ENCODE measurements at regions not wholly inside any gene's neighbourhood (a gene's known extent, or its start where the extent isn't known, plus 50 kb on each side); places are given as distances from the start of the nearest gene placed in this dataset.

DNA sequence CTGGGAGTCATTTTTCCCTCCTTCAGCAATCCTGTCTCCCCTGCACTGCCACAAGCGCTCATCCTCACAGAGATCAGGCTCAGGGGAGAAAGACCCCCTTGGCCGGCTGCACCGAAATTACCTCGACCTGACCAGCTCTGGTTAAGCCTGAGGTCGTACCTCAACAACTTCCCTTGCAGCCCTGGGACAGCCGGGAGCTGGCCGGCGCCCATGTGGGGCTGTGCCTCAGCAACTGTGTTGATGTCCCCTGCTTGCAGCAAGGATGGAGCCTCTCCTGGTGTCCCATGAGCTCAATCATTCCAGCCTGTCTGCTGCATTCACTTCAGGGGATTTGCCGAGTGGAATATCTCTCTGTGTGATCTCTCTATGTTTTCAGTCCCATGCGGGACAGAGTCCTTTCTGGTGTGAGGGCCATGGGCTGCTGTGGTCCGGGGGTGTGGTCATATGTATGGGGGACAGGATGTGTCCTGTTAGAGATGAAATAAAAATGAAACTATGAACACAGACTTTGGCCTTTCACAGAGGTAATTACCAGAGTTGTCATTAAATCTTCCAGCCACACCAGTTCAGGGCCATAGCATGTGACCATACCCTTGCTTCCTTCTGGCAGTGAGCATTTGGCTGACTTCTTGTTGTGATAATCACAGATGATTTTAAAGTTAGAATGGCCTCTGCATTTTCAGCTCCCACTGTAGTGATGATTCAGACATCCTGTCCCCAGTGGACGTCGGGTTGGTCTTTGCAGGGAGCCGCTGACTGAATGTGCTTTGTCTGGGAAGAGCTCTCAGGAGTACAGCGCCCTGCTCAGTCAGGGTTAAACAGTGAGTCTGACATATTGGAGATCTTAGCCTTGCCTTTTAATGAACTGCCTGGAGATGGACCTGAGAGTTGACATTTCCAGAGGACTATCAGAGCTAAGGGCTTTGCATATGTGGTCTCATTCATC, 405.9 kb downstream of the AACS start:
- no peak for DNase-seq (ENCODE audit: low read depth)
- H3K4me3 ChIP-seq (ENCODE audit: low read length): no peak overlapping the region
- TF ChIP-seq, protein P1, sequence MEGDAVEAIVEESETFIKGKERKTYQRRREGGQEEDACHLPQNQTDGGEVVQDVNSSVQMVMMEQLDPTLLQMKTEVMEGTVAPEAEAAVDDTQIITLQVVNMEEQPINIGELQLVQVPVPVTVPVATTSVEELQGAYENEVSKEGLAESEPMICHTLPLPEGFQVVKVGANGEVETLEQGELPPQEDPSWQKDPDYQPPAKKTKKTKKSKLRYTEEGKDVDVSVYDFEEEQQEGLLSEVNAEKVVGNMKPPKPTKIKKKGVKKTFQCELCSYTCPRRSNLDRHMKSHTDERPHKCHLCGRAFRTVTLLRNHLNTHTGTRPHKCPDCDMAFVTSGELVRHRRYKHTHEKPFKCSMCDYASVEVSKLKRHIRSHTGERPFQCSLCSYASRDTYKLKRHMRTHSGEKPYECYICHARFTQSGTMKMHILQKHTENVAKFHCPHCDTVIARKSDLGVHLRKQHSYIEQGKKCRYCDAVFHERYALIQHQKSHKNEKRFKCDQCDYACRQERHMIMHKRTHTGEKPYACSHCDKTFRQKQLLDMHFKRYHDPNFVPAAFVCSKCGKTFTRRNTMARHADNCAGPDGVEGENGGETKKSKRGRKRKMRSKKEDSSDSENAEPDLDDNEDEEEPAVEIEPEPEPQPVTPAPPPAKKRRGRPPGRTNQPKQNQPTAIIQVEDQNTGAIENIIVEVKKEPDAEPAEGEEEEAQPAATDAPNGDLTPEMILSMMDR (conservative IDR thresholded peaks at IDR 0.05; ENCODE audit: low read length): no peak

DNA sequence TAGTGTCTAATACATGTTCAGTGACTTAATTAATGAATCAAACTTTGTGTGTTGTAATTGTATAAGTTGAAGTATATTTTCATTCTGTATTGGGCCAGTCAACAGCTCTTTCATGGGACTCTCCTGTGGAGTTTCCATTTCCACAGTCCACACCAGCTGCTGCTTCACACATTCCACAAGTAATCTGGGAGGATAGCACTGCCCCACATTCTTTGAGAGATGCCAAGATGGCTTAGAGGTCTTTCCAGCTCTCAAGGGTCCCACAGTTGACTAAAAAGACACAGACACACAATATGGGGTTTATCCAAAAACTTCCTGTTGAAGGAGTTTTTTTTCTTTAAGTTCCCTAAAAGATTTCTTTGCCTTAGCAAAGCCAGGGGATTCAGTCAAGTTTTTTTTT, 408.3 kb downstream of the AACS start:
- TF ChIP-seq, protein P1 (conservative IDR thresholded peaks at IDR 0.05; ENCODE audit: low read length): no peak
- H3K4me3 ChIP-seq (ENCODE audit: low read length): no peak overlapping the region
- no peak for DNase-seq (ENCODE audit: low read depth)

DNA sequence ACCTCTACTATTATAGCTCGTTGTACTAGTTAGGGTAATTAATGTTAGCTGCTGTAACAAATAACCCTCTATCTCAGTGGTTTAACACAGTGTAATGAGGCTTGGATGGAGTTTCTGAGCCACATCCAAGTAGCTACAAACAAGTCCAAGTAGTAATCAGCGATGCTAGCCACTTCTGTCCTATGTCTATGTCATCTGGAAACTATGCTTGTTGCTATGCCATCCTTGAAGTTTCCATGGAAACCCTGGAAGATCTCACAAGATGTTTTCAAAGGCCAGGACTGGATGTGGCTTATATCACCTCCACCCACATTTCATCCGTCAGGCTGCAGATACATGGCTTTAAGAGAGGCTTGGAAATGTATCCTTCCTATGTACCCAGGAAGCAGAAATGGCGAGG, 422.1 kb downstream of the AACS start:
- TF ChIP-seq, protein P1 (conservative IDR thresholded peaks at IDR 0.05; ENCODE audit: low read length): no peak
- no peak for DNase-seq (ENCODE audit: low read depth)
- no peak overlapping the region for H3K4me3 ChIP-seq (ENCODE audit: low read length)

DNA sequence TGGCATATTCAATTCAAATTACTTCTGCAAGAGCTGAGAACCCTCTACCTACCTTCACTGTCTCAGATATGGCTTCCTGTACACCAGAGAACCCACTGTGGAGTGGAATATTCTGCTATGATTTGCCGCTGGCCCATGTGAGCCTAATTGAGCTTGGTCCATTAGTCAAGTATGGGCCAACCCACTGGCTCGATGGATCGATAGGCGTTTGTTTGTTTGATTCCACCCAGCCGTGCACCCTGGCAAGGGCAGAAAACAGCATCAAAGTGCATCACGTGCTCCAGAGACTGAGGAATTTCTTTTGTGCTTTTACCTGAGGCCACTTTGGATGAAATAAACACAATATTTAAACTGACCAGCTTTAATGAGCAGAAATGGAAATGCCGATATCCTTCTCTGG, 426.3 kb downstream of the AACS start:
- no peak for DNase-seq (ENCODE audit: low read depth)
- TF ChIP-seq, protein P1 (conservative IDR thresholded peaks at IDR 0.05; ENCODE audit: low read length): no peak
- no peak overlapping the region for H3K4me3 ChIP-seq (ENCODE audit: low read length)

DNA sequence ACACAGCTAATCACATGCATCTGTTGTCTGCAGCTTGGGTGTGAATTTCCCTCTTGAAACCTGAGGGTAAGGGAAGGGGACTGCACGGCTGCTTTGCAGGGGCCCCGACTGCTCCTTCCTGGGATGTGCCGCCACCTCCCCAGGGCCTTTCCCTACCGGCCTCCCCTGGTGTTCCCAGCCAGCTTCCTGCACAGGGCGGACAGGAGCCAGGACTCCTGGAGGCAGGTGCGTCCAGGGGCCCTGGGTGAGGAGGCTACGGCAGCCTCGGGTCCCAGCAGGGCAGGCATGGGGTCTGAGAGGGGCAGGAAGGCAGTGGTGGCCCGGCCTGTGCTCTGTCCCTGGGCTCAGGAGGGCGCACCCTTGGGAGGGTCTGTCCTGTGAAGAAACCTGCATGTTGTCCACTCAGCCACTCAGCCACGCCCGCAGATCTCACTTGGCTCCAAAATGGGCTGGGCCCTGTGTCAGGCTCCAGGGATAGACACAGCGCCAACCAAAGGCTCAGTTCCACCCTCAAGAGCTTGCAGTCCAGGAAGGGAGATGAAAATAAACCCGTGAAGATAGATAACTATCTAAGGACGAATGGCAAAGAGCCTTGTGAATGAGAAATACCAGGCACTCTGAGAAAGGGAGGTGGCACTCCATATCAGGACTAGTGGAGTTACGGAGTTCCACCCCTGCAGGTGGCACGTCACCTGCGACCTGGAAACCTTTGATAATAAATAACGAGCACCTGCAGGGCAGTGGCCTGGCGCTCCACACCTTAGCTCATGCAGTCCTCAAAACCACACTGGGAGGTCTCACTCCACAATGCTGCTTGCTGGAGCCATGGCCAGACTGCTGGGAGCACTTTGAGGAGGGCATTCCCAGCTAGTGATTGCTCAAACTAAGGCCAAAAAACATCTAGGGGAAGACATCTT, 427.4 kb downstream of the AACS start:
- TF ChIP-seq, protein P1 (conservative IDR thresholded peaks at IDR 0.05; ENCODE audit: low read length): no peak
- no peak overlapping the region for H3K4me3 ChIP-seq (ENCODE audit: low read length)
- DNase-seq (ENCODE audit: low read depth): no peak

DNA sequence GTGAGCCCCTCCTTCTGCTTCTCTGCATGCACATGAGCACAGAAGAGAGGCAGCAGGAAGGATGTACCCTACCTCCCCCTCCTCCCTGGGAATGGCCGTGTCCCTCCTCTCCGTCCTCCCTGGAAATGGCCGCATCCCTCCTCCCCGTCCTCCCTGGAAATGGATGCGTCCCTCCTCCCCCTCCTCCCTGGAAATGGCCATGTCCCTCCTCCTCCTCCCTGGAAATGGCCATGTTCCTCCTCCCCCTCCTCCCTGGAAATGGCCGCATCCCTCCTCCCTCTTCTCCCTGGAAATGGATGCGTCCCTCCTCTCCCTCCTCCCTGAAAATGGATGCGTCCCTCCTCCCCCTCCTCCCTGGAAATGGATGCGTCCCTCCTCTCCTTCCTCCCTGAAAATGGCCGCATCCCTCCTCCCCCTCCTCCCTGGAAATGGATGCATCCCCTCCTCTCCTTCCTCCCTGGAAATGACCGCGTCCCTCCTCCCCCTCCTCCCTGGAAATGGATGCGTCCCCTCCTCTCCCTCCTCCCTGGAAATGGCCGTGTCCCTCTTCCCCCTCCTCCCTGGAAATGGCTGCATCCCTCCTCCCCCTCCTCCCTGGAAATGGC, 428.6 kb downstream of the AACS start:
- TF ChIP-seq, protein P1 (conservative IDR thresholded peaks at IDR 0.05; ENCODE audit: low read length): no peak
- H3K4me3 ChIP-seq (ENCODE audit: low read length): no peak overlapping the region
- DNase-seq (ENCODE audit: low read depth): no peak

Data from AG10803 (cell line).